ENCODE measurements at regions not wholly inside any gene's neighbourhood (a gene's known extent, or its start where the extent isn't known, plus 50 kb on each side); places are given as distances from the start of the nearest gene placed in this dataset.

DNA sequence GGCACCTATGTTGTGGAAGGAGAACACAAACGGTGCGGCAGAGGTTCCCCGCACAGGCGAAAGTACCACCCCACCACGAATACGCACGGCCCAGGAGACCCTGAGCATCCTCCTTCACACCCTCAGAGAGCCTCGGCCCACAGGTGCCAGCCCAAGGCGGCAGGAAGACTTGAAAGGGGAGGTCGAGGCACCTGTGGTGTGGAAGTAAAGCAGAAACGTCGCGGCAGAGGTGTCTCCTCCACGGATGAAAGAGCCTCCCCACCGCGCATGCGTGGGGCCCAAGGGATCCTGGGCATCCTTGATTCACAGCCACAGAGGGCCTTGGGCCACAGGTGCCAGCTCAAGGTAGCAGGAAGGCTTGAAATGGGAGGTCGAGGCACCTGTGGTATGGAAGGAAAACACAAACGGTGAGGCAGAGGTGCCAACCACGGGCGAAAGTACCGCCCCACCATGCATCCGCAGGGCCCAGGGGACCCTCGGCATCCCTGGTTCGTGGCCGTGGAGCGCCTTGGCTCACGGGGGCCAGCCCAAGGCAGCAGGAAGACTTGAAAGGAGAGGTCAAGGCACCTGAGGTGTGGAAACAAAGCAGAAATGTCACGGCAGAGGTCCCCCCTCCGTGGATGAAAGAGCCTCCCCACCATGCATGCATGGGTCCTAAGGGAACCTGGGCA lies 380.1 kb downstream of the ALG10 start:
- ATAC-seq (ENCODE audit: low FRiP score) (no peak), DNase-seq (ENCODE audit: low spot score) (peak; percentile 8)
- TF ChIP-seq, protein P1, sequence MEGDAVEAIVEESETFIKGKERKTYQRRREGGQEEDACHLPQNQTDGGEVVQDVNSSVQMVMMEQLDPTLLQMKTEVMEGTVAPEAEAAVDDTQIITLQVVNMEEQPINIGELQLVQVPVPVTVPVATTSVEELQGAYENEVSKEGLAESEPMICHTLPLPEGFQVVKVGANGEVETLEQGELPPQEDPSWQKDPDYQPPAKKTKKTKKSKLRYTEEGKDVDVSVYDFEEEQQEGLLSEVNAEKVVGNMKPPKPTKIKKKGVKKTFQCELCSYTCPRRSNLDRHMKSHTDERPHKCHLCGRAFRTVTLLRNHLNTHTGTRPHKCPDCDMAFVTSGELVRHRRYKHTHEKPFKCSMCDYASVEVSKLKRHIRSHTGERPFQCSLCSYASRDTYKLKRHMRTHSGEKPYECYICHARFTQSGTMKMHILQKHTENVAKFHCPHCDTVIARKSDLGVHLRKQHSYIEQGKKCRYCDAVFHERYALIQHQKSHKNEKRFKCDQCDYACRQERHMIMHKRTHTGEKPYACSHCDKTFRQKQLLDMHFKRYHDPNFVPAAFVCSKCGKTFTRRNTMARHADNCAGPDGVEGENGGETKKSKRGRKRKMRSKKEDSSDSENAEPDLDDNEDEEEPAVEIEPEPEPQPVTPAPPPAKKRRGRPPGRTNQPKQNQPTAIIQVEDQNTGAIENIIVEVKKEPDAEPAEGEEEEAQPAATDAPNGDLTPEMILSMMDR (IDR thresholded peaks at IDR 0.05), result no peak

DNA sequence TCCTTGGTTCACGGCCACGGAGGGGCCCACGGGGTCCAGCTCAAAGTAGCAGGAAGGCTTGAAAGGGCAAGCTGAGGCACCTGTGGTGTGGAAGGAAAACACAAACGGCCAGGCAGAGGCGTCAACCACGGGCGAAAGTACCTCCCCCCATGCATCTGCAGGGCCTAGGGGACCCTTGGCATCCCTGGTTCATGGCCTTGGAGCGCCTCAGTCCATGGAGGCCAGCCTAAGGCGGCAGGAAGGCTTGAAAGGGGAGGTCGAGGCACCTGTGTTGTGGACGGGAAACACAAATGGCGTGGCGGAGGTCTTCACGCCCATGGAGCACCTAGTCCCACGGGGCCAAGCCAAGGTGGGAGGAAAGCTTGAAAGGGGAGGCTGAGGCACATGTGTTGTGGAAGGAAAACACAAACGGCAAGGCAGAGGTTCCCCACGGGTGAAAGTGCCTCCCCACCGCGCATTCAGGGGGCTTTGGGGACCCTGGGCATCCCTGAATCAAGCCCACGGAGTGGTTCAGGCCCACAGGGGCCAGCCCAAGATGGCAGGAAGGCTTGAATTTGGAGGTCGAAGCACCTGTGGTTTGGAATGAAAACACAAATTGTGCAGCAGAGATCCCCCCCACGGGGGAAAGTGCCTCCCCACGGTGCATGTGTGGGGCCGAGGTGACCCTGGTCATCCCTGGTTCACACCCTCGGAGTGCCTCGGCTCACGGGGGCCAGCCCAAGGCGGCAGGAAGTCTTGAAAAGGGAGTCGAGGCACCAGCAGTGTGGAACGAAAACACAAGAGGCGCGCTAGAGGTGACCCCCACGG lies 380.8 kb downstream of the ALG10 start:
- DNase-seq (ENCODE audit: low spot score), result no peak
- TF ChIP-seq, protein P1 (IDR thresholded peaks at IDR 0.05), result no peak
- no peak for ATAC-seq (ENCODE audit: low FRiP score)

DNA sequence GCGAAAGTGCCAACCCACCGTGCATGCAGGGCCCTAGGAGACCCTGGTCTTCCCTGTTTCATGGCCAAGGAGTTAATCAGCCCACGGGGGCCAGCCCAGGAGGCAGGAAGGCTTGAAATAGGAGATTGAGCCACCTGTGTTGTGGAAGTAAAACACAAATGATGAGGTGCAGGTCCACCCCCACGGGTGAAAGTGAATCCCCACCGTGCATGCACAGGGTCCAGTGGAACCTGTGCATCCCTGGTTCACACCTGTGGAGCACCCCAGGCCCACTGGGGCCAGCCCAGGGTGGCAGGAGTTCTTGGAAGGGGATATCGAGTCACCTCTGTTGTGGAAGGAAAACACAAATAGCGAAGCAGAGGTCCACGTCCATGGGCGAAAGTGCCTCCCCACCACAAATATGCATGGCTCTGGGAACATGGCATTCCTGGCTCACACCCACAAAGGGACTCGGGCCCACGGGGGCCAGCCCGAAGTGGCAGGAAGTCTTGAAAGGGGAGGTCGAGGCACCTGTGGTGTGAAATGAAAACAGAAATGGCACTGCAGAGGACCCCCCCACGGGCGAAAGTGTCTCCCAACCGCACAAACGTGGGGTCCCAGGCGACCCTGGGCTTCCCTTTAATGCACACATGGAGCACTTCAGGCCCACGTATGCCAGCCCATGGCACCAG lies 381.5 kb downstream of the ALG10 start:
- no peak for DNase-seq (ENCODE audit: low spot score)
- TF ChIP-seq, protein P1 (IDR thresholded peaks at IDR 0.05), result no peak
- ATAC-seq (ENCODE audit: low FRiP score), result no peak

DNA sequence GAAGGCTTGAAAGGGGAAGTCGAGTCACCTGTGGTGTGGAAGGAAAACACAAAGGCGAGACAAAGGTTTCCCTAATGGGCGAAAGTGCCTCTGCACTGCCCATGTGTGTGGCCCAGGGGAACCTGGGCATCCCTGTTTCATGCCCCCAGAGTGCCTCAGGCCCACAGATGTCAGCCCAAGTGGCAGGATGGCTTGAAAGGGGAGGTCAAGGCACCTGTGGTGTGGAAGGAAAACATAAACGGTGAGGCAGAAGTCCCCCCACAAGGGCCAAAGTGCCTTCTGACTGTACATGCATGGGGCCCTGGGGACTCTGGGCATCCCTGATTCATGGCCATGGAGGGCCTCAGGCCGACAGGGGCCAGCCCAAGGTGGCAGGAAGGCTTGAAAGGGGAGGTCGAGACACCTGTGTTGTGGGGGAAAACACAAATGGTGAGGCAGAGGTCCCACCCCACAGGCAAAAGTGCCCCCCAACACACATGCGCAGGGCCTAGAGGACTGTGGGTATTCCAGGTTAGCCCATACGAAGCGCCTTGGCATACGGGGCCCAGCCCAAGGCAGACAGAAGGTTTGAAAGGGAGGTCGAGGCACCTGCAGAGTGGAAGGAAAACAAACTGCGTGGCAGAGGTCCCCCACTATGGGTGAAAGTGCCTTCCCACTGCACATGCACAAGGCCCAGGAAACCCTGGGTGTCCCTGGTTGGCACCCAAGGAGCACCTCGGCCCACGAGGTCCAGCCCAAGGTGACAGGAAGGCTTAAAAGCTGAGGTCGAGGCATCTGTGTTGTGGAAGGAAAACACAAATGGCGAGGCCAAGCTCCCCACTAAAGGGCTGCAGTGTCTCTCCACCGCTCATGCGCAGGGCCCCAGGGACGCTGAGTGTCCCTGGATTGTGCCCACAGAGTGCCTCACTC lies 382.3 kb downstream of the ALG10 start:
- ATAC-seq (ENCODE audit: low FRiP score) (no peak), DNase-seq (ENCODE audit: low spot score) (no peak)
- TF ChIP-seq, protein P1 (IDR thresholded peaks at IDR 0.05), result no peak

DNA sequence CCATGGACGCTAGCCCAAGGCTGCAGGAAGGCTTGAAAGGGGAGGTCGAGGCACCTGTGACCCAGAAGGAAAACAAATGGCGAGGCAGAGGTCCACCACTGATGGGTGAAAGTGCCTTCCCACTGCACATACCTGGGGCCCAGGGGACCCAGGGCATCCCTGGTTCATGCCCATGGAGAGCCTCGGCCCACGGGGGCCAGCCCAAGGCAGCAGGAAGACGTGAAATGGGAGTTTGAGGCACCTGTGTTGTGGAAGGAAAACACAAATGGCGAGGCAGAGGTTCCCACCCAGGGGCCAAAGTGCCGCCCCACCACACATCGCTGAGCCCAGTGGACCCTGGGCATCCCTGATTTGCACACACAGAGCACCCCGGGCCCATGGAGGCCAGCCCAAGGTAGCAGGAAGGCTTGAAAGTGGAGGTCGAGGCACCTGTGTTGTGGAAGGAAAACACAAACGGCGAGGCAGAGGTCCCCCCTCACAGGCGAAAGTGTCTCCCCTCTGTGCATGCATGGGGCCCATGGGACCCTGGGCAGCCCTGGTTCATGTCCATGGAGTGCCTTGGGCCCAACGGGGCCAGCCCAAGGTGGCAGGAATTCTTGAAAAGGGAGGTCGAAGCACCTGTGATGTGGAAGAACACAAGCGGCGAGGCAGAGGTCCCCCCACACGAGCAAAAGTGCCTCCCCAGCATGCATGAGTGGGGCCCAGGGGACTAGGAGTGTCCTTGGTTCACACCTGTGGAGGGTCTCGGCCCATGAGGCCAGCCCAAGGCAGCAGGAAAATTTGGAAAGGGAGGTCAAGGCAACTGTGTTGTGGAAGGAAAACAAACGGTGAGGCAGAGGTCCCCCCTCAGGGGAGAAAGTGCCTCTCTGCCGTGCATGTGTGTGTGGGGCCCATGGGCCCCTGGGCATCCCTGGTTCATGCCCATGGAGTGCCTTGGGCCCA lies 383.3 kb downstream of the ALG10 start:
- DNase-seq (ENCODE audit: low spot score), result no peak
- TF ChIP-seq, protein P1 (IDR thresholded peaks at IDR 0.05), result no peak
- no peak for ATAC-seq (ENCODE audit: low FRiP score)
